ENCODE measurements at regions not wholly inside any gene's neighbourhood (a gene's known extent, or its start where the extent isn't known, plus 50 kb on each side); places are given as distances from the start of the nearest gene placed in this dataset.

DNA sequence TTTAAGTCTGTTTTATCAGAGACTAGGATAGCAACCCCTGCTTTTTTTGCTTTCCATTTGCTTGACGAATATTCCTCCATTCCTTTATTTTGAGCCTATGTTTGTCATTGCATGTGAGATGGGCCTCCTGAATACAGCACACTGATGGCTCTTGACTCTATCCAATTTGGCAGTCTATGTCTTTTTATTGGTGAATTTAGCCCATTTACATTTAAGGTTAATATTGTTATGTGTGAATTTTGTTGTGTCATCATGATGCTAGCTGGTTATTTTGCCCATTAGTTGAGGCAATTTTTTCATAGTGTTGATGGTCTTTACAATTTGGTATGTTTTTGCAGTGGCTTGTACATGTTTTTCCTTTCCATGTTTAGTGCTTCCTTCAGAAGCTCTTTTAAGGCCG is 50.7 kb upstream of the PDE4B start:
- Histone ChIP-seq H3K4me1 (no peaks in the 10 kb centered on the region), H3K36me3 (no peaks in the 10 kb centered on the region), H3K27me3 (no peaks in the 10 kb centered on the region), H3K9me3 (peaks cover 0 to 34% (median 1%) of the 10 kb centered on the region in 12 donors), H3K4me3 (no peak overlapping the region), H3K27ac (no peak overlapping the region)
- 84 to 91% (median 88%) methylated on average over 2 of the region's 2 CpGs for WGBS, 4 donors
- ATAC-seq (no peak), DNase-seq (no peak)
- intact Hi-C loops (cut with DNase I): no loop called here
- TF ChIP-seq POLR2A (IDR thresholded peaks at IDR 0.05): no peak
- TF ChIP-seq, protein P1, sequence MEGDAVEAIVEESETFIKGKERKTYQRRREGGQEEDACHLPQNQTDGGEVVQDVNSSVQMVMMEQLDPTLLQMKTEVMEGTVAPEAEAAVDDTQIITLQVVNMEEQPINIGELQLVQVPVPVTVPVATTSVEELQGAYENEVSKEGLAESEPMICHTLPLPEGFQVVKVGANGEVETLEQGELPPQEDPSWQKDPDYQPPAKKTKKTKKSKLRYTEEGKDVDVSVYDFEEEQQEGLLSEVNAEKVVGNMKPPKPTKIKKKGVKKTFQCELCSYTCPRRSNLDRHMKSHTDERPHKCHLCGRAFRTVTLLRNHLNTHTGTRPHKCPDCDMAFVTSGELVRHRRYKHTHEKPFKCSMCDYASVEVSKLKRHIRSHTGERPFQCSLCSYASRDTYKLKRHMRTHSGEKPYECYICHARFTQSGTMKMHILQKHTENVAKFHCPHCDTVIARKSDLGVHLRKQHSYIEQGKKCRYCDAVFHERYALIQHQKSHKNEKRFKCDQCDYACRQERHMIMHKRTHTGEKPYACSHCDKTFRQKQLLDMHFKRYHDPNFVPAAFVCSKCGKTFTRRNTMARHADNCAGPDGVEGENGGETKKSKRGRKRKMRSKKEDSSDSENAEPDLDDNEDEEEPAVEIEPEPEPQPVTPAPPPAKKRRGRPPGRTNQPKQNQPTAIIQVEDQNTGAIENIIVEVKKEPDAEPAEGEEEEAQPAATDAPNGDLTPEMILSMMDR (IDR thresholded peaks at IDR 0.05): no peak

Measured in heart left ventricle (tissue), 16 donors.